A673 (cell line): ENCODE measurements at regions not wholly inside any gene's neighbourhood (a gene's known extent, or its start where the extent isn't known, plus 50 kb on each side); places are given as distances from the start of the nearest gene placed in this dataset.

Experiments
- BruUV-seq: library from RNA; stranded (reverse); fragments of 400-500 nt; replicated peaks from 2 replicates; lab custom pipeline; 2021; lab: Mats Ljungman, UMichigan
- CTCF ChIA-PET: fragments of 300-600 bp; sonication (Branson Sonifier 250); formaldehyde crosslinking; loops from one replicate; lab custom pipeline; 2022; ENCODE audit warnings: antibody characterized with exemption; lab: Charles Lee
- POLR2A ChIA-PET: fragments of 300-600 bp; sonication (Branson Sonifier 250); formaldehyde crosslinking; loops from one replicate; lab custom pipeline; 2022; ENCODE audit warnings: antibody characterized with exemption; ENCODE audit not compliant: low non-redundant PET; lab: Charles Lee
- DNase-seq: peaks from one replicate; pipeline ENCODE4 v3.0.0-alpha.2; 2015; ENCODE audit warnings: low spot score
- H3K27ac ChIP-seq: fragments of 200-600 bp; sonication (generic); 2 replicates; pipeline ENCODE4 v1.5.1; 2016; ENCODE audit warnings: mixed run types, low read depth, mild to moderate bottlenecking, mixed read lengths, antibody characterized with exemption, low read length; ENCODE audit not compliant: poor library complexity, severe bottlenecking
- H3K27me3 ChIP-seq: fragments of 200-600 bp; sonication (generic); replicated peaks from 2 replicates; pipeline ENCODE4 v1.6.1; 2017; ENCODE audit warnings: mixed run types, low read depth, mild to moderate bottlenecking, mixed read lengths, antibody characterized with exemption, low read length; ENCODE audit not compliant: insufficient read depth, poor library complexity
- H3K36me3 ChIP-seq: fragments of 200-600 bp; sonication (generic); 2 replicates; pipeline ENCODE4 v1.6.1; 2016; ENCODE audit warnings: mixed run types, mild to moderate bottlenecking, mixed read lengths, antibody characterized with exemption, low read length; ENCODE audit not compliant: insufficient read depth, poor library complexity, severe bottlenecking
- H3K4me1 ChIP-seq: fragments of 200-600 bp; sonication (generic); 2 replicates; pipeline ENCODE4 v1.6.1; 2017; ENCODE audit warnings: mixed run types, mild to moderate bottlenecking, mixed read lengths, antibody characterized with exemption, low read length; ENCODE audit not compliant: insufficient read depth, poor library complexity, severe bottlenecking
- H3K4me3 ChIP-seq: fragments of 200-600 bp; sonication (generic); 2 replicates; pipeline ENCODE4 v1.5.1; 2016; ENCODE audit warnings: low read depth, mixed run types, mild to moderate bottlenecking, mixed read lengths, low read length; ENCODE audit not compliant: poor library complexity, severe bottlenecking
- H3K9me3 ChIP-seq: fragments of 200-600 bp; sonication (generic); 2 replicates; pipeline ENCODE4 v1.6.1; 2016; ENCODE audit warnings: mixed run types, low read depth, mild to moderate bottlenecking, mixed read lengths, antibody characterized with exemption, low read length; ENCODE audit not compliant: poor library complexity, severe bottlenecking
- CTCF ChIP-seq: fragments of 300-800, 200-600 bp; sonication (generic); conservative IDR thresholded peaks from 2 replicates; pipeline ENCODE4 v1.5.1; 2017; ENCODE audit warnings: low read depth, mild to moderate bottlenecking, antibody characterized with exemption, low read length, moderate library complexity, mixed read lengths
- EZH2 ChIP-seq: fragments of 200-600 bp; sonication (generic); IDR thresholded peaks from 2 replicates; pipeline ENCODE4 v1.6.1; 2017; ENCODE audit warnings: borderline replicate concordance, low read depth, mild to moderate bottlenecking, mixed read lengths, antibody characterized with exemption, low read length; ENCODE audit not compliant: poor library complexity, severe bottlenecking
- intact Hi-C: fragments of 100-400 bp; cut with micrococcal nuclease; formaldehyde crosslinking; loops from one replicate; pipeline ENCODE4 v1.10.0; 2022; ENCODE audit not compliant: unreplicated experiment

- Histone ChIP-seq H3K27ac (no peak overlapping the region), H3K36me3 (no peaks in the 10 kb centered on the region), H3K9me3 (no peaks in the 10 kb centered on the region), H3K4me3 (no peak overlapping the region), H3K4me1 (no peaks in the 10 kb centered on the region), H3K27me3 (no peaks in the 10 kb centered on the region)
- BruUV-seq: no TSS peak
- ChIA-PET CTCF (no interaction called here), POLR2A (no interaction called here)
- no peak for DNase-seq
- intact Hi-C loops: no loop called here
- no peak for TF ChIP-seq EZH2
- TF ChIP-seq CTCF: no peak
These were observed 168.1 kb upstream of the SLC7A11 start for GRCh38 chr4:138410266-138410665.

- no peaks in the 10 kb centered on the region for H3K27me3 ChIP-seq
- no peaks in the 10 kb centered on the region for H3K4me1 ChIP-seq
- no peak overlapping the region for H3K4me3 ChIP-seq
- POLR2A ChIA-PET: no interaction called here
- H3K36me3 ChIP-seq: no peaks in the 10 kb centered on the region
- DNase-seq: no peak
- intact Hi-C loops: no loop called here
- CTCF ChIA-PET: no interaction called here
- TF ChIP-seq CTCF (no peak), EZH2 (no peak)
- no peak overlapping the region for H3K27ac ChIP-seq
- BruUV-seq: no TSS peak
- H3K9me3 ChIP-seq: no peaks in the 10 kb centered on the region
These were observed 167.5 kb upstream of the SLC7A11 start for GRCh38 chr4:138409670-138410069.

GRCh38 chr4:138408758-138409157, 166.6 kb upstream of the SLC7A11 start:
- no peaks in the 10 kb centered on the region for H3K9me3 ChIP-seq
- ChIA-PET POLR2A (no interaction called here), CTCF (no interaction called here)
- intact Hi-C loops: no loop called here
- H3K4me1 ChIP-seq: no peaks in the 10 kb centered on the region
- no peaks in the 10 kb centered on the region for H3K27me3 ChIP-seq
- H3K27ac ChIP-seq: no peak overlapping the region
- TF ChIP-seq EZH2 (no peak), CTCF (no peak)
- no peak for DNase-seq
- H3K4me3 ChIP-seq: no peak overlapping the region
- no TSS peak for BruUV-seq
- no peaks in the 10 kb centered on the region for H3K36me3 ChIP-seq
